Hematopoietic multipotent progenitor cell treated with erythropoietin and hydrocortisone succinate and interleukin-3 and kit ligand, for 6 days (in vitro differentiated cells): ENCODE measurements at regions not wholly inside any gene's neighbourhood (a gene's known extent, or its start where the extent isn't known, plus 50 kb on each side); places are given as distances from the start of the nearest gene placed in this dataset.

Experiments used
- DNase-seq: peaks from one replicate; pipeline ENCODE4 v3.0.0-alpha.2; 2015

- DNase-seq = no peak
Observed at GRCh38 chr5:56339732-56340131, 106.6 kb upstream of the ANKRD55 start.

- DNase-seq = no peak
Observed at GRCh38 chr5:56337715-56338319, 104.7 kb upstream of the ANKRD55 start.

- no peak for DNase-seq
Observed at GRCh38 chr5:56335212-56335611, 102.1 kb upstream of the ANKRD55 start.

- no peak for DNase-seq
Observed at GRCh38 chr5:56330806-56331205, 97.7 kb upstream of the ANKRD55 start.

GRCh38 chr5:56330167-56330566, 97.0 kb upstream of the ANKRD55 start:
- no peak for DNase-seq

GRCh38 chr5:56329652-56330051, 96.5 kb upstream of the ANKRD55 start:
- DNase-seq = no peak

- peak; percentile 37 for DNase-seq
Observed at GRCh38 chr5:56328753-56329560, 95.8 kb upstream of the ANKRD55 start.

- peak; percentile 75 for DNase-seq
Observed at GRCh38 chr5:56327809-56328208, 94.7 kb upstream of the ANKRD55 start.

- no peak for DNase-seq
Observed at GRCh38 chr5:56326770-56327169, 93.6 kb upstream of the ANKRD55 start.

- DNase-seq = peak; percentile 37
Observed at GRCh38 chr5:56326116-56326515, 93.0 kb upstream of the ANKRD55 start.

- no peak for DNase-seq
Observed at GRCh38 chr5:56325039-56325438, 91.9 kb upstream of the ANKRD55 start.

GRCh38 chr5:56323505-56323904, 90.4 kb upstream of the ANKRD55 start:
- no peak for DNase-seq

- no peak for DNase-seq
Observed at GRCh38 chr5:56322592-56322991, 89.5 kb upstream of the ANKRD55 start.

- no peak for DNase-seq
Observed at GRCh38 chr5:56321236-56321881, 88.2 kb upstream of the ANKRD55 start.

- no peak for DNase-seq
Observed at GRCh38 chr5:56320686-56321085, 87.6 kb upstream of the ANKRD55 start.

GRCh38 chr5:56319526-56320181, 86.5 kb upstream of the ANKRD55 start:
- DNase-seq = no peak

- no peak for DNase-seq
Observed at GRCh38 chr5:56317923-56318561, 84.9 kb upstream of the ANKRD55 start.

- DNase-seq = peak; percentile 54
Observed at GRCh38 chr5:56316299-56316994, 83.3 kb upstream of the ANKRD55 start.

- DNase-seq = no peak
Observed at GRCh38 chr5:56314529-56314928, 81.4 kb upstream of the ANKRD55 start.

GRCh38 chr5:56313596-56313995, 80.5 kb upstream of the ANKRD55 start:
- no peak for DNase-seq

- no peak for DNase-seq
Observed at GRCh38 chr5:56313004-56313531, 79.9 kb upstream of the ANKRD55 start.

GRCh38 chr5:56311306-56311905, 78.3 kb upstream of the ANKRD55 start:
- no peak for DNase-seq
